HEK293 (cell line): ENCODE measurements at regions not wholly inside any gene's neighbourhood (a gene's known extent, or its start where the extent isn't known, plus 50 kb on each side); places are given as distances from the start of the nearest gene placed in this dataset.

Experiments
- CTCF ChIA-PET: fragments of 350-600 bp; formaldehyde crosslinking; extraction: SDS; loops from one replicate; lab custom pipeline; 2021; ENCODE audit warnings: antibody characterized with exemption; lab: Yijun Ruan, JAX
- POLR2A ChIA-PET: fragments of 300-600 bp; formaldehyde crosslinking; extraction: SDS; loops from one replicate; lab custom pipeline; 2020; ENCODE audit warnings: antibody characterized with exemption, inconsistent platforms; lab: Yijun Ruan, JAX
- H3K27ac ChIP-seq: fragments of 200-500 bp; sonication (Bioruptor generic); 2 replicates; pipeline ENCODE4 v1.5.1; 2014; ENCODE audit warnings: low read depth, low read length, control low read depth, inconsistent platforms; ENCODE audit errors: extremely low read depth
- H3K36me3 ChIP-seq, 2 experiments: fragments of 200-500 bp in 1 of 2; sonication (Bioruptor generic) in 1 of 2; 1 replicate in 1 of 2; 2 replicates in 1 of 2; pipeline ENCODE4 v1.5.1; 2014 to 2017; ENCODE audit warnings: inconsistent platforms in 2 of 2, low read length in 2 of 2; ENCODE audit not compliant: control insufficient read depth in 2 of 2, insufficient read depth in 1 of 2
- H3K4me1 ChIP-seq: fragments of 200-500 bp; sonication (Bioruptor generic); 2 replicates; pipeline ENCODE4 v1.5.1; 2014; ENCODE audit warnings: mild to moderate bottlenecking, low read length, inconsistent platforms; ENCODE audit not compliant: control insufficient read depth, insufficient read depth
- H3K4me3 ChIP-seq: 2 replicates; pipeline ENCODE4 v1.5.1; 2011; ENCODE audit warnings: low read depth, mild to moderate bottlenecking, control low read depth, low read length, moderate library complexity
- H3K9me3 ChIP-seq: fragments of 200-500 bp; sonication (Bioruptor generic); 2 replicates; pipeline ENCODE4 v1.5.1; 2014; ENCODE audit warnings: low read depth, low read length, inconsistent platforms; ENCODE audit not compliant: control insufficient read depth, insufficient read depth
- MEIS1 ChIP-seq: sonication (generic); formaldehyde crosslinking; IDR thresholded peaks from 2 replicates; pipeline ENCODE4 v1.8.1; 2022; ENCODE audit warnings: missing genetic modification reagents, mild to moderate bottlenecking, borderline replicate concordance
- PATZ1 ChIP-seq: fragments of 450-650 bp; formaldehyde crosslinking; IDR thresholded peaks from 2 replicates; pipeline ENCODE4 v1.5.1; 2016; ENCODE audit warnings: missing biosample characterization, missing genetic modification characterization
- SP7 ChIP-seq: fragments of 450-650 bp; formaldehyde crosslinking; IDR thresholded peaks from 2 replicates; pipeline ENCODE4 v1.5.1; 2016; ENCODE audit warnings: missing biosample characterization, missing genetic modification characterization
- WT1 ChIP-seq: fragments of 450-650 bp; formaldehyde crosslinking; IDR thresholded peaks from 2 replicates; pipeline ENCODE4 v1.5.1; 2016; ENCODE audit warnings: missing biosample characterization, missing genetic modification characterization
- ZNF23 ChIP-seq: fragments of 450-650 bp; formaldehyde crosslinking; IDR thresholded peaks from 2 replicates; pipeline ENCODE4 v1.5.1; 2016; ENCODE audit warnings: missing biosample characterization, missing genetic modification characterization, borderline replicate concordance
- ZNF239 ChIP-seq: fragments of 450-650 bp; formaldehyde crosslinking; IDR thresholded peaks from 2 replicates; pipeline ENCODE4 v1.5.1; 2016; ENCODE audit warnings: missing biosample characterization, missing genetic modification characterization
- ZNF280D ChIP-seq: fragments of 450-650 bp; formaldehyde crosslinking; IDR thresholded peaks from 2 replicates; pipeline ENCODE4 v1.5.1; 2016; ENCODE audit warnings: missing biosample characterization, missing genetic modification characterization
- ZNF292 ChIP-seq: fragments of 450-650 bp; formaldehyde crosslinking; IDR thresholded peaks from 2 replicates; pipeline ENCODE4 v1.5.1; 2016; ENCODE audit warnings: low read depth, missing biosample characterization, missing genetic modification characterization, borderline replicate concordance
- ZNF394 ChIP-seq: fragments of 450-650 bp; formaldehyde crosslinking; IDR thresholded peaks from 2 replicates; pipeline ENCODE4 v1.5.1; 2016; ENCODE audit warnings: missing biosample characterization, missing genetic modification characterization, mild to moderate bottlenecking, moderate library complexity, borderline replicate concordance
- ZNF416 ChIP-seq: fragments of 450-650 bp; formaldehyde crosslinking; IDR thresholded peaks from 2 replicates; pipeline ENCODE4 v1.5.1; 2016; ENCODE audit warnings: missing biosample characterization, missing genetic modification characterization
- ZNF514 ChIP-seq: fragments of 450-650 bp; formaldehyde crosslinking; IDR thresholded peaks from 2 replicates; pipeline ENCODE4 v1.5.1; 2016; ENCODE audit warnings: missing biosample characterization, missing genetic modification characterization
- ZNF530 ChIP-seq: fragments of 450-650 bp; formaldehyde crosslinking; IDR thresholded peaks from 2 replicates; pipeline ENCODE4 v1.5.1; 2016; ENCODE audit warnings: low read depth, missing biosample characterization, missing genetic modification characterization
- ZNF623 ChIP-seq: fragments of 450-650 bp; formaldehyde crosslinking; IDR thresholded peaks from 2 replicates; pipeline ENCODE4 v1.5.1; 2016; ENCODE audit warnings: missing biosample characterization, missing genetic modification characterization
- ZNF626 ChIP-seq: fragments of 450-650 bp; sonication (Bioruptor Pico); formaldehyde crosslinking; IDR thresholded peaks from 2 replicates; pipeline ENCODE4 v1.5.1; 2018; ENCODE audit warnings: missing biosample characterization, missing genetic modification characterization, inconsistent platforms
- ZNF704 ChIP-seq: fragments of 450-650 bp; formaldehyde crosslinking; IDR thresholded peaks from 2 replicates; pipeline ENCODE4 v1.5.1; 2016; ENCODE audit warnings: missing biosample characterization, missing genetic modification characterization
- ZNF76 ChIP-seq: fragments of 450-650 bp; formaldehyde crosslinking; IDR thresholded peaks from 2 replicates; pipeline ENCODE4; 2016; ENCODE audit warnings: low read depth, missing biosample characterization, missing genetic modification characterization, borderline replicate concordance
- ZNF776 ChIP-seq: fragments of 450-650 bp; formaldehyde crosslinking; IDR thresholded peaks from 2 replicates; pipeline ENCODE4 v1.5.0; 2017; ENCODE audit warnings: missing biosample characterization, missing genetic modification characterization, borderline replicate concordance
- ZSCAN23 ChIP-seq: fragments of 450-650 bp; formaldehyde crosslinking; IDR thresholded peaks from 2 replicates; pipeline ENCODE4 v1.5.1; 2016; ENCODE audit warnings: missing biosample characterization, missing genetic modification characterization
- TF ChIP-seq, protein P1 (sequence below): fragments of 450-650 bp; formaldehyde crosslinking; IDR thresholded peaks from 2 replicates; pipeline ENCODE4 v1.5.1; 2017; ENCODE audit warnings: missing biosample characterization, missing genetic modification characterization

DNA sequence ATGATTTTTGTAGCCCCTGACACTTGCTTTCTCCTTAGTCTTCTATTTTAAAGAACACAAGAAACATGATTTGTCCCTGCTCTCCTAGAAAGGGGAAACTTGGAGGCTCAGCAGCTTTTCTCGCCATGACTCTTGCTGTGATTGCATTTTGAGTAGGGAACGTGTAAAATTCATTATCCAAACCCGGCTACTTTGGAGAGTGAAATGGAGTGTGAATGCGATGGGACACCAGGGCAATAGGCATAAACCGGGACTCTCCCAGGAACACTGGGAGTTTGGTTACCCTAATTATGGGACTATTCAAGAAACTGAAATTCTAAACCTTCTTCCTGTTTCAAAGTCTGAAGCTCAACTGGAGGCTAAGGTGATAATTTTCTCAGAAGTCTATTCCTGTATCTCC lies 181.7 kb upstream of the RFC3 start:
- no peaks in the 10 kb centered on the region for H3K9me3 ChIP-seq
- CTCF ChIA-PET: no interaction called here
- no peaks in the 10 kb centered on the region for H3K36me3 ChIP-seq
- H3K27ac ChIP-seq: no peak overlapping the region
- H3K4me3 ChIP-seq: no peak overlapping the region
- POLR2A ChIA-PET: no interaction called here
- H3K4me1 ChIP-seq: no peaks in the 10 kb centered on the region
- TF ChIP-seq ZNF76 (tag by site-specific recombination) (no peak), ZNF292 (tag by site-specific recombination) (no peak), WT1 (no peak), ZNF23 (no peak), SP7 (no peak)

DNA sequence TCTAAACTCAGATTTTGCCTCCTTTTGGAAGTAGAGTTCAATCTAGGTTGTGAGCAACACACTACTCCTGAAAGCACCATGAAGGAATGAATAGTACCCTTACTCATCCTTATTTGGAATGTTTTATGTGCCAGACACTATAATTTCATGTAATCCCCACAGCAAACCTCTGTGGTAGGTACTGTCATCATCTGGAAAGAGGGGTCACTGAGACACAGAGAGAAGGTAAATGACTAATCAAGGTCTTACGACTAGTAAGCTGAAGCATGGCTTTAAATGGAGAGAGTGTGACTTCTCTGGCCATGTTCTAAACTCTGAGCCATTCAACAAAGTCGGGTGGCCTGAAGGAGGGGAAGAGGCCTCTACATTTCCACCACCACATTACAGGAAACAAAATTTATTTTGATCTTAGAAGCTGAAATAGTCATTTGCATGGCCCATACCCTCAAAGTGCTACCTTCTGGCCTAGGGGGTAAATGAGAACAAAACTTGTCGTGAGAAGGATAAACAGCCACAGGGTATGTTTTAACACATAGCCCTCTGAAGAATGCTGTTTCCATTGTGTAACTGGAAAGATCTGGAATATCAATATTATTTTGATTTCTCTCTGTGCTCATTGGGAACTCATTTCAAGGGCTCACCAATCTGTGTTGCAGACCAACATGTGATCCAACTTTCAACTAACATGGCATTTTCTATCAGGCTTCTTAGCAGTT lies 180.8 kb upstream of the RFC3 start:
- ChIA-PET CTCF (no interaction called here), POLR2A (no interaction called here)
- no peak overlapping the region for H3K4me3 ChIP-seq
- no peaks in the 10 kb centered on the region for H3K36me3 ChIP-seq
- no peak overlapping the region for H3K27ac ChIP-seq
- TF ChIP-seq ZNF416 (tag by site-specific recombination) (no peak), ZNF239 (no peak), ZSCAN23 (tag by site-specific recombination) (no peak), ZNF530 (tag by site-specific recombination) (no peak), PATZ1 (no peak), ZNF623 (tag by site-specific recombination) (no peak), ZNF514 (tag by site-specific recombination) (no peak), ZNF776 (tag by site-specific recombination) (no peak), ZNF704 (tag by site-specific recombination) (no peak), ZNF394 (tag by site-specific recombination) (no peak), ZNF280D (tag by site-specific recombination) (no peak), MEIS1 (CRISPR knock-in tag) (no peak), ZNF626 (tag by site-specific recombination) (no peak)
- TF ChIP-seq, protein P1, sequence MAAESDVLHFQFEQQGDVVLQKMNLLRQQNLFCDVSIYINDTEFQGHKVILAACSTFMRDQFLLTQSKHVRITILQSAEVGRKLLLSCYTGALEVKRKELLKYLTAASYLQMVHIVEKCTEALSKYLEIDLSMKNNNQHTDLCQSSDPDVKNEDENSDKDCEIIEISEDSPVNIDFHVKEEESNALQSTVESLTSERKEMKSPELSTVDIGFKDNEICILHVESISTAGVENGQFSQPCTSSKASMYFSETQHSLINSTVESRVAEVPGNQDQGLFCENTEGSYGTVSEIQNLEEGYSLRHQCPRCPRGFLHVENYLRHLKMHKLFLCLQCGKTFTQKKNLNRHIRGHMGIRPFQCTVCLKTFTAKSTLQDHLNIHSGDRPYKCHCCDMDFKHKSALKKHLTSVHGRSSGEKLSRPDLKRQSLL (tag by site-specific recombination): no peak
- no peaks in the 10 kb centered on the region for H3K9me3 ChIP-seq
- no peaks in the 10 kb centered on the region for H3K4me1 ChIP-seq
